Mesodermal cell (in vitro differentiated cells): ENCODE measurements at regions not wholly inside any gene's neighbourhood (a gene's known extent, or its start where the extent isn't known, plus 50 kb on each side); places are given as distances from the start of the nearest gene placed in this dataset.

Source experiments
- H3K27ac ChIP-seq: 2 replicates; pipeline ENCODE4 v1.7.0; 2013; ENCODE audit warnings: mild to moderate bottlenecking, low read depth, low read length, moderate library complexity; ENCODE audit not compliant: severe bottlenecking
- H3K36me3 ChIP-seq: 2 replicates; pipeline ENCODE4 v1.7.1; 2013; ENCODE audit warnings: mild to moderate bottlenecking, low read length, moderate library complexity; ENCODE audit not compliant: control insufficient read depth, insufficient read depth
- H3K4me1 ChIP-seq: one replicate; pipeline ENCODE4 v1.7.1; 2013; ENCODE audit warnings: mild to moderate bottlenecking, low read length; ENCODE audit not compliant: insufficient read depth, control insufficient read depth, poor library complexity, severe bottlenecking
- H3K4me3 ChIP-seq: 2 replicates; pipeline ENCODE4 v1.7.0; 2013; ENCODE audit warnings: low read length, control low read depth, mild to moderate bottlenecking; ENCODE audit not compliant: insufficient read depth, poor library complexity, severe bottlenecking; ENCODE audit errors: extremely low read depth
- H3K9me3 ChIP-seq: 2 replicates; pipeline ENCODE4 v1.7.1; 2013; ENCODE audit warnings: mild to moderate bottlenecking, low read length, moderate library complexity; ENCODE audit not compliant: control insufficient read depth
- WGBS, 2 experiments: methylation state at CpG; one replicate each; pipeline ENCODE4 v1.1.5; 2013; ENCODE audit warnings: missing lambda C conversion rate in 2 of 2; ENCODE audit not compliant: insufficient coverage in 2 of 2; 5-methylcytosine and 5-hydroxymethylcytosine counted together

GRCh38 chr5:87788416-87788815 lies 375.7 kb upstream of the CCNH start:
- no CpG with 5 or more reads among the region's 2 CpGs for WGBS, 2 experiments

GRCh38 chr5:87787625-87788256 lies 375.0 kb upstream of the CCNH start:
- H3K36me3 ChIP-seq, result no peaks in the 10 kb centered on the region
- no peak overlapping the region for H3K4me3 ChIP-seq
- H3K27ac ChIP-seq, result no peak overlapping the region
- no peaks in the 10 kb centered on the region for H3K4me1 ChIP-seq
- no peaks in the 10 kb centered on the region for H3K9me3 ChIP-seq
- WGBS, 2 experiments, result no CpG with 5 or more reads among the region's 2 CpGs

More at GRCh38 chr5:87788416-87788815, 375.7 kb upstream of the CCNH start:
- Histone ChIP-seq H3K27ac (no peak overlapping the region), H3K36me3 (no peaks in the 10 kb centered on the region), H3K4me3 (no peak overlapping the region), H3K4me1 (no peaks in the 10 kb centered on the region), H3K9me3 (no peaks in the 10 kb centered on the region)

GRCh38 chr5:87787086-87787485 lies 374.4 kb upstream of the CCNH start:
- Histone ChIP-seq H3K27ac (no peak overlapping the region), H3K36me3 (no peaks in the 10 kb centered on the region), H3K4me3 (no peak overlapping the region), H3K4me1 (no peaks in the 10 kb centered on the region), H3K9me3 (no peaks in the 10 kb centered on the region)
- WGBS, 2 experiments, result no CpG with 5 or more reads among the region's 4 CpGs

GRCh38 chr5:87786471-87786870 lies 373.7 kb upstream of the CCNH start:
- no CpG with 5 or more reads among the region's 1 CpG for WGBS, 2 experiments
- Histone ChIP-seq H3K9me3 (no peaks in the 10 kb centered on the region), H3K27ac (no peak overlapping the region), H3K4me1 (no peaks in the 10 kb centered on the region), H3K4me3 (no peak overlapping the region), H3K36me3 (no peaks in the 10 kb centered on the region)

- 60 to 70% methylated on average over 2 of the region's 4 CpGs for WGBS, 2 experiments
- H3K4me1 ChIP-seq, result no peaks in the 10 kb centered on the region
- H3K9me3 ChIP-seq, result no peaks in the 10 kb centered on the region
- H3K4me3 ChIP-seq, result no peak overlapping the region
- no peaks in the 10 kb centered on the region for H3K36me3 ChIP-seq
- no peak overlapping the region for H3K27ac ChIP-seq
Measured at GRCh38 chr5:87785554-87786335, 373.0 kb upstream of the CCNH start.

- Histone ChIP-seq H3K27ac (no peak overlapping the region), H3K4me3 (no peak overlapping the region), H3K9me3 (no peaks in the 10 kb centered on the region), H3K36me3 (no peaks in the 10 kb centered on the region), H3K4me1 (no peaks in the 10 kb centered on the region)
- 91% methylated on average over 2 of the region's 4 CpGs; no CpG with 5 or more reads in 1 of the 2 experiments for WGBS, 2 experiments
Measured at GRCh38 chr5:87784879-87785495, 372.3 kb upstream of the CCNH start.

- no CpG with 5 or more reads among the region's 1 CpG for WGBS, 2 experiments
- H3K27ac ChIP-seq, result no peak overlapping the region
- H3K36me3 ChIP-seq, result no peaks in the 10 kb centered on the region
- H3K9me3 ChIP-seq, result no peaks in the 10 kb centered on the region
- H3K4me1 ChIP-seq, result no peaks in the 10 kb centered on the region
- no peak overlapping the region for H3K4me3 ChIP-seq
Measured at GRCh38 chr5:87784311-87784710, 371.6 kb upstream of the CCNH start.

GRCh38 chr5:87782916-87783315 lies 370.2 kb upstream of the CCNH start:
- Histone ChIP-seq H3K9me3 (no peaks in the 10 kb centered on the region), H3K4me1 (no peaks in the 10 kb centered on the region), H3K4me3 (no peak overlapping the region), H3K36me3 (no peaks in the 10 kb centered on the region), H3K27ac (no peak overlapping the region)
- WGBS, 2 experiments, result 92% methylated on average over 2 of the region's 3 CpGs; no CpG with 5 or more reads in 1 of the 2 experiments

- Histone ChIP-seq H3K36me3 (no peaks in the 10 kb centered on the region), H3K9me3 (no peaks in the 10 kb centered on the region), H3K4me3 (no peak overlapping the region), H3K4me1 (no peaks in the 10 kb centered on the region), H3K27ac (no peak overlapping the region)
- no CpG with 5 or more reads among the region's 2 CpGs for WGBS, 2 experiments
Measured at GRCh38 chr5:87781976-87782375, 369.2 kb upstream of the CCNH start.

- no peaks in the 10 kb centered on the region for H3K36me3 ChIP-seq
- WGBS, 2 experiments, result 0 to 12% methylated on average over 7 to 11 of the region's 13 CpGs
- H3K9me3 ChIP-seq, result no peaks in the 10 kb centered on the region
- H3K4me1 ChIP-seq, result no peaks in the 10 kb centered on the region
- H3K4me3 ChIP-seq, result no peak overlapping the region
- H3K27ac ChIP-seq, result no peak overlapping the region
Measured at GRCh38 chr5:87780831-87781760, 368.4 kb upstream of the CCNH start.
